Retinal pigment epithelial cell (primary cell): ENCODE measurements at regions not wholly inside any gene's neighbourhood (a gene's known extent, or its start where the extent isn't known, plus 50 kb on each side); places are given as distances from the start of the nearest gene placed in this dataset.
"Not testable (repeated sequence)": the region's sequence is repeated elsewhere in the genome, so short reads cannot be mapped to it uniquely, and the experiment has no call there.

ENCODE experiments used
- DNase-seq: peaks from one replicate; pipeline ENCODE4 v3.0.0-alpha.2; 2010; ENCODE audit warnings: low read depth
- H3K4me3 ChIP-seq: 2 replicates; pipeline ENCODE4 v1.5.1; 2011; ENCODE audit warnings: mild to moderate bottlenecking, low read length, control low read depth, moderate library complexity
- CTCF ChIP-seq: conservative IDR thresholded peaks from 2 replicates; pipeline ENCODE4 v1.5.1; 2011; ENCODE audit warnings: low read depth, low read length, control low read depth, inconsistent platforms

- no peak overlapping the region for H3K4me3 ChIP-seq
- DNase-seq = no peak
- TF ChIP-seq CTCF = no peak
Observed at GRCh38 chr1:111063595-111063994, 76.3 kb downstream of the DRAM2 start.

GRCh38 chr1:111062624-111063023 lies 77.3 kb downstream of the DRAM2 start:
- H3K4me3 ChIP-seq = no peak overlapping the region
- no peak for DNase-seq
- TF ChIP-seq CTCF = no peak

DNA sequence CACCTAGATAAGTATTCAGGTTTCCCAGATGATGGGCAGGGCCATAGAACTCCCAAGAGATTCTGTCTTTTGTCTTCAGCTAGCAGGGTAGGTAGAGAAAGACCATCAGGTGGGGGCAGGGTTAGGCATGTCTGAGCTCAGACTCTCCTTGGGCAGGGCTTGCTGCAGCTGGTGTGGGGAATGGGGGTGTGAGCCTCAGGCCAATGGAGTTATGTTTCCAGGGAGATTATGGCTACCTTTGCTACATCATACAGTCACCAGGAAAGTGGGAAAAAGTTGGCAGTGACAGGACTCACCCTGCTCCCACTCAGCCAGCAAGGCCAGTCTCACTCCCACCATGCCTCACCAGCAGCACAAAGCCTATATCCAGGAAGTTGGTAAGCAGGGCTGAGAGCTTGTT lies 77.8 kb downstream of the DRAM2 start:
- H3K4me3 ChIP-seq = no peak overlapping the region
- no peak for DNase-seq
- no peak for TF ChIP-seq CTCF

DNA sequence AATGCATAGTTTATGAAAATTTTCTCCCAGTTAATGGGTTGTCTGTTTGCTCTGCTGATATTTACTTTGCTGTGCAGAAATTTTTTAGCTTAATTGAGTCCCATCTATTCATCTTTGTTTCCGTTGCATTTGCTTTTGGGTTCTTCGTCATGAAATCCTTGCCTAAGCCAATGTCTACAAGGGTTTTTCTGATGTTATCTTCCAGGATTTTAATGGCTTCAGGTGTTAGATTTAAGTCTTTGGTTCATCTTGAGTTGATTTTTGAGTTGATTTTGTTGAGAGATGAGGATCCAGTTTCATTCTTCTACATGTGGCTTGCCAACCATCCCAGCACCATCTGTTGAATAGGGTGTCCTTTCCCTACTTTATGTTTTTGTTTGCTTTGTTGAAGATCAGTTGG lies 85.2 kb downstream of the DRAM2 start:
- no peak overlapping the region for H3K4me3 ChIP-seq
- TF ChIP-seq CTCF = no peak
- no peak for DNase-seq

DNA sequence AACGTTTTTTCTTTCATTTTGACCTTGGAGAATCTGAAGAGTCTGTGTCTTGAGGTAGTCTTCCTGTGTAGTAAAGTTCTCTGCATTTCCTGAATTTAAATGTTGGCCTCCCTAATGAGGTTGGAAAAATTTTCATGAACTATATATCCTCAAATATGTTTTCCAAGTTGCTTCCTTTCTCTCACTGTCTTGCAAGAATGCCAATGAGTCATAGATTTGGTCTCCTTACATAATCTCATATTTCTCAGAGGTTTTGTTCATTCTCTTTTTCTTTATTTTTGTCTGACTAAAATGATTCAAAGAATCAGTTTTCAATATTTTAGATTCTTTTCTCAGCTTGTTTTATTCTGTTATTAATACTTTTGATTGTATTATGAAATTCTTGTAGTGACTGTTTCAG lies 87.6 kb downstream of the DRAM2 start:
- no peak for DNase-seq
- no peak for TF ChIP-seq CTCF
- no peak overlapping the region for H3K4me3 ChIP-seq

GRCh38 chr1:111048253-111048652 lies 84.5 kb upstream of the LRIF1 start:
- not testable (repeated sequence) for DNase-seq, H3K4me3 ChIP-seq

DNA sequence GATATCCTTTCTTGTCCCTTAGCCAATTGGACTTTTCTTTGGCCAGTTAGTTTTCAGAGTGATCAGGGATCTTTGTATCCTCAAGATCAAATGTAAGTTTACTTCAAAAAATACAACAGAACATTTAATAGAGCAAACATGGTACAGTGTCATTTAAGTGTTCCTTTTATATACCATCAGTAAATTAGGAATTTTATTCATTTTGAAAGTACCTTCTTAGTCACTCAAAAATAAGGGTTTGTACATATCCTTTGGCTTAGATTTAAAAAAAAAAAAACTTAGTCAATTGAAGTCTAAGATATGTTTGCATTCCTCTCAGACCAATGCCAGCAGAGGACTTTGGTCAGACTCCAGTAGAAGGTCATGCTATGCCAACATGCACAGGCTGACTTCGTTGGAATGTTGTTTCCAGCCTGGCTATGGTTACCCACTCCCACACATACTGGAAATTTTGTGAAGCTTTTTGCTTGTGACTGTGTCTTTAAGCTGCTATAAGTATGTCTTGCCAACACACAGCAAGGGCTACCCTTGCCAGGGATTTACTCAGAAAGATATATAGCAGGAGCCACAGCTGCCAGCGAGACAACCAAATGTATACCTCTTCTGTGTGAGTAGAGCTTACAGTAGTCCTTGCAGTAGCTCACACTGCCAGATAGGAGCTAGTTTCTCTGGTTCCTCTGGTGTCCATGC lies 81.5 kb upstream of the LRIF1 start:
- TF ChIP-seq CTCF = no peak
- H3K4me3 ChIP-seq = no peak overlapping the region
- no peak for DNase-seq
